ENCODE measurements at regions not wholly inside any gene's neighbourhood (a gene's known extent, or its start where the extent isn't known, plus 50 kb on each side); places are given as distances from the start of the nearest gene placed in this dataset.

- TF ChIP-seq, protein P1, sequence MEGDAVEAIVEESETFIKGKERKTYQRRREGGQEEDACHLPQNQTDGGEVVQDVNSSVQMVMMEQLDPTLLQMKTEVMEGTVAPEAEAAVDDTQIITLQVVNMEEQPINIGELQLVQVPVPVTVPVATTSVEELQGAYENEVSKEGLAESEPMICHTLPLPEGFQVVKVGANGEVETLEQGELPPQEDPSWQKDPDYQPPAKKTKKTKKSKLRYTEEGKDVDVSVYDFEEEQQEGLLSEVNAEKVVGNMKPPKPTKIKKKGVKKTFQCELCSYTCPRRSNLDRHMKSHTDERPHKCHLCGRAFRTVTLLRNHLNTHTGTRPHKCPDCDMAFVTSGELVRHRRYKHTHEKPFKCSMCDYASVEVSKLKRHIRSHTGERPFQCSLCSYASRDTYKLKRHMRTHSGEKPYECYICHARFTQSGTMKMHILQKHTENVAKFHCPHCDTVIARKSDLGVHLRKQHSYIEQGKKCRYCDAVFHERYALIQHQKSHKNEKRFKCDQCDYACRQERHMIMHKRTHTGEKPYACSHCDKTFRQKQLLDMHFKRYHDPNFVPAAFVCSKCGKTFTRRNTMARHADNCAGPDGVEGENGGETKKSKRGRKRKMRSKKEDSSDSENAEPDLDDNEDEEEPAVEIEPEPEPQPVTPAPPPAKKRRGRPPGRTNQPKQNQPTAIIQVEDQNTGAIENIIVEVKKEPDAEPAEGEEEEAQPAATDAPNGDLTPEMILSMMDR (conservative IDR thresholded peaks at IDR 0.05; ENCODE audit: low read length), result no peak
- no peak for TF ChIP-seq EZH2phosphoT487 (IDR thresholded peaks at IDR 0.05; ENCODE audit: borderline replicate concordance, low read depth, low read length)
These were observed 226.7 kb upstream of the C2CD4B start for GRCh38 chr15:62391641-62392262.
